ENCODE measurements at regions not wholly inside any gene's neighbourhood (a gene's known extent, or its start where the extent isn't known, plus 50 kb on each side); places are given as distances from the start of the nearest gene placed in this dataset.
"Not testable (repeated sequence)": the region's sequence is repeated elsewhere in the genome, so short reads cannot be mapped to it uniquely, and the experiment has no call there.

DNA sequence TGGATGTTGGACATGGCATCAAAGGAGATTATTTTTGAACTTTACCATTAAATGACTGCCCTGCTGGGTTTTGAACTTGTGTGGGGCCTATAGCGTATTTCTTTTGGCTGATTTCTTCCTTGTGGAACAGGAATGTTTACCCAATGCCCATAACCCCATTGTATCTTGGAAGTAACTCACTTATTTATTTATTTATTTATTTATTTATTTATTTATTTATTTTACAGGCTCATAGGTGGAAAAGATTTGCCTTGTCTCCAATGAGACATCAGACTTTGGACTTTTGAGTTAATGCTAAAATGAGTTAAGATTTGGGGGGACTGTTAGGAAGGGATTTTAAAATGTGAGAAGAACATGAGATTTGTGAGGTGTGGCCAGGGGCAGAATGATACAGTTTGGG is 273.1 kb downstream of the SLITRK2 start:
- Histone ChIP-seq H2AFZ (ENCODE audit: low read depth, low read length) (no peak overlapping the region), H3K9me3 (ENCODE audit: insufficient read depth, low read length) (no peaks in the 10 kb centered on the region), H3K4me1 (ENCODE audit: low read length) (no peaks in the 10 kb centered on the region), H3K9ac (ENCODE audit: low read length) (no peak overlapping the region), H3K4me2 (ENCODE audit: low read length) (no peak overlapping the region), H4K20me1 (ENCODE audit: insufficient read depth, low read length) (no peaks in the 10 kb centered on the region), H3K79me2 (ENCODE audit: low read length) (no peaks in the 10 kb centered on the region), H3K36me3 (replicated peaks; ENCODE audit: low read depth, low read length) (no peaks in the 10 kb centered on the region), H3K4me3 (ENCODE audit: low read length) (no peak overlapping the region), H3K27me3 (ENCODE audit: low read depth, low read length) (no peaks in the 10 kb centered on the region), H3K27ac (ENCODE audit: low read length) (no peak overlapping the region)
- TF ChIP-seq, protein P1, sequence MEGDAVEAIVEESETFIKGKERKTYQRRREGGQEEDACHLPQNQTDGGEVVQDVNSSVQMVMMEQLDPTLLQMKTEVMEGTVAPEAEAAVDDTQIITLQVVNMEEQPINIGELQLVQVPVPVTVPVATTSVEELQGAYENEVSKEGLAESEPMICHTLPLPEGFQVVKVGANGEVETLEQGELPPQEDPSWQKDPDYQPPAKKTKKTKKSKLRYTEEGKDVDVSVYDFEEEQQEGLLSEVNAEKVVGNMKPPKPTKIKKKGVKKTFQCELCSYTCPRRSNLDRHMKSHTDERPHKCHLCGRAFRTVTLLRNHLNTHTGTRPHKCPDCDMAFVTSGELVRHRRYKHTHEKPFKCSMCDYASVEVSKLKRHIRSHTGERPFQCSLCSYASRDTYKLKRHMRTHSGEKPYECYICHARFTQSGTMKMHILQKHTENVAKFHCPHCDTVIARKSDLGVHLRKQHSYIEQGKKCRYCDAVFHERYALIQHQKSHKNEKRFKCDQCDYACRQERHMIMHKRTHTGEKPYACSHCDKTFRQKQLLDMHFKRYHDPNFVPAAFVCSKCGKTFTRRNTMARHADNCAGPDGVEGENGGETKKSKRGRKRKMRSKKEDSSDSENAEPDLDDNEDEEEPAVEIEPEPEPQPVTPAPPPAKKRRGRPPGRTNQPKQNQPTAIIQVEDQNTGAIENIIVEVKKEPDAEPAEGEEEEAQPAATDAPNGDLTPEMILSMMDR (IDR thresholded peaks at IDR 0.05; ENCODE audit: low read depth, low read length), result no peak
- no peak for TF ChIP-seq EZH2phosphoT487 (IDR thresholded peaks at IDR 0.05; ENCODE audit: low read depth)

DNA sequence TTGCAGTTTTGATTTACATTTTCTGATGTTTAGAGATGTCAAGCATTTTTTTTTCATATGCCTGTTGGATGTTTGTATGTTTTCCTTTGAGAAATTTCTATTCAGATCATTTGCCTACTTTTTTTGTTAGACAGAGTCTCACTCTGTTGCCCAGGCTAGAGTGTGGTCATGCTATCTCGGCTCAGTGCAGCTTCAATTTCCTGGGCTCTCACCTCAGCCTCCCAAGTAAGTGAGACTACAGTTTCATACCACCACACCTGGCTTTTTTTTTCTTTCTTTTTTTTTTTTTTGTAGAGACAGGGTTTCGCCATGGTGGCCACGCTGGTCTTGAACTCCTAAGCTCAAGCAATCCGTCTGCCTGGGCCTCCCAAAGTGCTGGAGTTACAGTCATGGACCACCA is 291.7 kb downstream of the SLITRK2 start:
- Histone ChIP-seq H3K79me2 (ENCODE audit: low read length) (no peaks in the 10 kb centered on the region), H2AFZ (ENCODE audit: low read depth, low read length) (no peak overlapping the region), H3K36me3 (replicated peaks; ENCODE audit: low read depth, low read length) (no peaks in the 10 kb centered on the region), H4K20me1 (ENCODE audit: insufficient read depth, low read length) (no peaks in the 10 kb centered on the region), H3K27me3 (ENCODE audit: low read depth, low read length) (no peaks in the 10 kb centered on the region), H3K4me3 (ENCODE audit: low read length) (no peak overlapping the region), H3K27ac (ENCODE audit: low read length) (no peak overlapping the region), H3K9me3 (ENCODE audit: insufficient read depth, low read length) (no peaks in the 10 kb centered on the region), H3K4me1 (ENCODE audit: low read length) (no peaks in the 10 kb centered on the region), H3K4me2 (ENCODE audit: low read length) (no peak overlapping the region), H3K9ac (ENCODE audit: low read length) (no peak overlapping the region)
- TF ChIP-seq, protein P1 (IDR thresholded peaks at IDR 0.05; ENCODE audit: low read depth, low read length), result no peak
- TF ChIP-seq EZH2phosphoT487 (IDR thresholded peaks at IDR 0.05; ENCODE audit: low read depth), result no peak

DNA sequence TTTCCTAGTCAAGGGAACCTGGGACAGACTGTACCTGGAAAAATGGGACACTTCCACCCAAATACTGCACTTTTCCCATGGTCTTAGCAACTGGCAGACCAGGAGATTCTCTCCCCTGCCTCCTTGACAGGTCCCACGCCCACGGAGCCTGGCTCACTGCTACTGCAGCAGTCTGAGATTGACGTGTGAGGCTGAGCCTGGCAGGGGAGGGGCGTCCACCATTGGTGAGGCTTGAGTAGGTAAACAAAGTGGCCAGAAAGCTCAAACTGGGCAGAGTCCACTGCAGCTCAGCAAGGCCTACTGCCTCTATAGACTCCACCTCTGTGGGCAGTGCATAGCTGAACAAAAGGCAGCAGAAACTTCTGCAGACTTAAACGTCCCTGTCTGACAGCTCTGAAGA is 301.4 kb downstream of the SLITRK2 start:
- H3K27me3 ChIP-seq (ENCODE audit: low read depth, low read length); H3K4me1 ChIP-seq (ENCODE audit: low read length); H3K4me3 ChIP-seq (ENCODE audit: low read length): not testable (repeated sequence)

DNA sequence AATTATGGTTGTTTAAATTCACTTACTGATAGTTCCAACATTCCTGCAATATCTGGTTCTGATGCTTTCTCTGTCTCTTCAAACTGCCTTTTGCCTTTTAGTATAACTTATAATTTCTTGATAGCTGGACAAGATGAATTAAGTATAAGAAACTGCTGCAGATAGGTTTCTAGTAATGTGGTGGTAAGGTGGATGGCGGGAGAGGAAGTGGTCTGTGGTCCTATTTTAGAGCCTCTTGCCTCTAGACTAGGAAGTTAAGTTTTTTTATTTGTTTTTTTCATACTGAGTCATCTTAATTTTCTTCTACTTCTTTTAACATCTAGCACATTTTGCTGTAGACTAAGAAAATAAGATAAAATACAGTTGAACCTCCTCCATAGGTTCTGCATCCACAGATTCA is 310.0 kb downstream of the SLITRK2 start:
- no peaks in the 10 kb centered on the region for H3K36me3 ChIP-seq (replicated peaks; ENCODE audit: low read depth, low read length)
- H3K9me3 ChIP-seq (ENCODE audit: insufficient read depth, low read length), result no peaks in the 10 kb centered on the region
- no peaks in the 10 kb centered on the region for H3K79me2 ChIP-seq (ENCODE audit: low read length)
- H2AFZ ChIP-seq (ENCODE audit: low read depth, low read length), result no peak overlapping the region
- H3K27me3 ChIP-seq (ENCODE audit: low read depth, low read length), result no peaks in the 10 kb centered on the region
- H3K9ac ChIP-seq (ENCODE audit: low read length), result no peak overlapping the region
- H3K27ac ChIP-seq (ENCODE audit: low read length), result no peak overlapping the region
- no peaks in the 10 kb centered on the region for H4K20me1 ChIP-seq (ENCODE audit: insufficient read depth, low read length)
- peak overlapping the region; percentile 24 for H3K4me2 ChIP-seq (ENCODE audit: low read length)
- TF ChIP-seq, protein P1 (IDR thresholded peaks at IDR 0.05; ENCODE audit: low read depth, low read length), result no peak
- no peak for TF ChIP-seq EZH2phosphoT487 (IDR thresholded peaks at IDR 0.05; ENCODE audit: low read depth)
- peaks cover 17% of the 10 kb centered on the region for H3K4me1 ChIP-seq (ENCODE audit: low read length)
- no peak overlapping the region for H3K4me3 ChIP-seq (ENCODE audit: low read length)

More for the DNA sequence above, 301.4 kb downstream of the SLITRK2 start:
- H3K9me3 ChIP-seq (ENCODE audit: insufficient read depth, low read length); H3K79me2 ChIP-seq (ENCODE audit: low read length); H3K27ac ChIP-seq (ENCODE audit: low read length); H4K20me1 ChIP-seq (ENCODE audit: insufficient read depth, low read length); H3K9ac ChIP-seq (ENCODE audit: low read length); H3K4me2 ChIP-seq (ENCODE audit: low read length); H3K36me3 ChIP-seq (replicated peaks; ENCODE audit: low read depth, low read length); H2AFZ ChIP-seq (ENCODE audit: low read depth, low read length): not testable (repeated sequence)

DNA sequence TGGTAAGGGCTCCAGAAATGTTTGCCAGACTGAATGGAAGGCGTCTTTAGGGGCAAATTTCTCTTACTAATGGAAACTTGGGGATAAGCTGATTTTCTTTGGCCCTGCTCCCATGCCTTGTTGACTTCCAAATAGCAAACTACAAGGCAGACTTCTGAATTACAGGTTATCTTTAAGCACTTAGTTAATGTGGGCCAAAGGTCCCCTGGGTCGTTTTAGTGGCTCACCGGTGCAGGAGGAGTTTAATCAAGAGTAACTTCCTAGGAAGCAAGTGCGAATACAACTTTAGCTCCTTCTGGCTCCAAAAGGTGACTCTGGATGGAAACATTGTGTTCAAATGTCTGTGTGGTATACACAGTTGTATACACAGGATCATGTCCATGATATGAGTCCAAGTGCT is 323.6 kb downstream of the SLITRK2 start:
- no peaks in the 10 kb centered on the region for H3K27me3 ChIP-seq (ENCODE audit: low read depth, low read length)
- no peaks in the 10 kb centered on the region for H3K79me2 ChIP-seq (ENCODE audit: low read length)
- H3K36me3 ChIP-seq (replicated peaks; ENCODE audit: low read depth, low read length), result no peaks in the 10 kb centered on the region
- TF ChIP-seq, protein P1 (IDR thresholded peaks at IDR 0.05; ENCODE audit: low read depth, low read length), result no peak
- no peak for TF ChIP-seq EZH2phosphoT487 (IDR thresholded peaks at IDR 0.05; ENCODE audit: low read depth)
- no peak overlapping the region for H3K27ac ChIP-seq (ENCODE audit: low read length)
- H4K20me1 ChIP-seq (ENCODE audit: insufficient read depth, low read length), result no peaks in the 10 kb centered on the region
- H3K4me2 ChIP-seq (ENCODE audit: low read length), result no peak overlapping the region
- H2AFZ ChIP-seq (ENCODE audit: low read depth, low read length), result no peak overlapping the region
- H3K4me1 ChIP-seq (ENCODE audit: low read length), result no peaks in the 10 kb centered on the region
- no peak overlapping the region for H3K9ac ChIP-seq (ENCODE audit: low read length)
- no peaks in the 10 kb centered on the region for H3K9me3 ChIP-seq (ENCODE audit: insufficient read depth, low read length)
- no peak overlapping the region for H3K4me3 ChIP-seq (ENCODE audit: low read length)
